OCI-LY1 (cell line): ENCODE measurements at regions not wholly inside any gene's neighbourhood (a gene's known extent, or its start where the extent isn't known, plus 50 kb on each side); places are given as distances from the start of the nearest gene placed in this dataset.

Experiments
- CTCF ChIP-seq: fragments of 200-600 bp; sonication (generic), shearing (Covaris generic); IDR thresholded peaks from 2 replicates; pipeline ENCODE4 v1.5.1; 2017; ENCODE audit warnings: mild to moderate bottlenecking, antibody characterized with exemption, low read length, moderate library complexity, mixed read lengths
- EZH2 ChIP-seq: fragments of 200-600 bp; sonication (generic), shearing (Covaris generic); IDR thresholded peaks from 2 replicates; pipeline ENCODE4 v1.8.0; 2017; ENCODE audit warnings: borderline replicate concordance, mixed run types, mild to moderate bottlenecking, antibody characterized with exemption, low read length, moderate library complexity, mixed read lengths

DNA sequence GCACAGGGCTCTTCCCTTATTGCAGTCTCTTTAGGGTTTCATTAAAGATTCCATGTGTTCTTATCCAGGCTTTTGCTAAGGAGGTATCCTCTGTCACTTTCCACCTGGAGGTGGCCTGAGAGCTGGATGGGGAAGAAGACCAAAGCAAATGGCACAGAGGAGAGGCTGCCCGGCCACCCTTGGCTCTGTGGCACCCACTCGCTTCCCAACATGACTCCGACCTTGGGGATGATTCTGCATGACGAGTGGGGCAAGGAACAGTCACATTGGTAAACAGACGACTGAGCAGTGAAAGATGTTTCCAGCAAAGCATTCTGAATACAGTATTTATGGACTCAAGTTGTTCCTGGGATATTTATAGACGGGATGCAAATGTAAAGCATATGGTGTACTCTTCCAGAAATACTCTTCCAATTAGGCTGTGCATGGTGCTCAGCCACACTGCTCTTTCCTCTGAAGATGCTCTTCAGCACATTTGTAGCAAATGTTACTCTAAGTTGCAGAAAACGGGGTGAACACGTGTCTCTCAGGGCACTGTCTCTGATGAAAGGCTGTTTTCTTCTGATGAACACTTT lies 377.1 kb upstream of the HS6ST1 start:
- TF ChIP-seq EZH2 (no peak), CTCF (no peak)
